IMR-90 (cell line): ENCODE measurements at regions not wholly inside any gene's neighbourhood (a gene's known extent, or its start where the extent isn't known, plus 50 kb on each side); places are given as distances from the start of the nearest gene placed in this dataset.

Source experiments
- ATAC-seq: fragments of 200-7000 bp; cut with Tn5 transposase; 2 replicates; pipeline ENCODE4 v1.9.1; 2020; ENCODE audit warnings: low read depth, mild to moderate bottlenecking, moderate library complexity
- BruUV-seq: library from RNA; stranded (reverse); fragments of 400-500 nt; replicated peaks from 2 replicates; lab custom pipeline; 2021; lab: Mats Ljungman, UMichigan
- CTCF ChIA-PET: fragments of 300-600 bp; formaldehyde crosslinking; extraction: SDS; loops from one replicate; lab custom pipeline; 2021; ENCODE audit warnings: antibody characterized with exemption; lab: Yijun Ruan, JAX
- POLR2A ChIA-PET: fragments of 300-600 bp; sonication (Branson Sonifier 250); formaldehyde crosslinking; loops from one replicate; lab custom pipeline; 2022; ENCODE audit warnings: antibody characterized with exemption; ENCODE audit not compliant: unreplicated experiment; lab: Charles Lee
- DNase-seq: peaks from one replicate; pipeline ENCODE4 v3.0.0; 2013
- H2AFZ ChIP-seq: replicated peaks from 2 replicates; pipeline ENCODE3; 2013; ENCODE audit warnings: low read length, mild to moderate bottlenecking; ENCODE audit not compliant: poor library complexity
- H2AK5ac ChIP-seq: 2 replicates; pipeline ENCODE4 v1.6.1; 2013; ENCODE audit warnings: low read depth, low read length, inconsistent platforms
- H2AK9ac ChIP-seq: replicated peaks from 2 replicates; pipeline ENCODE3; 2013; ENCODE audit warnings: mild to moderate bottlenecking, low read depth, low read length, moderate library complexity; ENCODE audit not compliant: poor library complexity
- H2BK120ac ChIP-seq: 2 replicates; pipeline ENCODE4 v1.6.1; 2013; ENCODE audit warnings: low read depth, low read length, inconsistent platforms
- H2BK15ac ChIP-seq: 3 replicates; pipeline ENCODE4 v1.6.1; 2013; ENCODE audit warnings: low read depth, low read length, inconsistent platforms
- H2BK20ac ChIP-seq: 2 replicates; pipeline ENCODE4 v1.6.1; 2013; ENCODE audit warnings: low read depth, mild to moderate bottlenecking, inconsistent platforms, low read length, moderate library complexity
- H2BK5ac ChIP-seq: 2 replicates; pipeline ENCODE4 v1.6.1; 2013; ENCODE audit warnings: mild to moderate bottlenecking, low read depth, low read length, inconsistent platforms; ENCODE audit not compliant: poor library complexity, severe bottlenecking
- H3K14ac ChIP-seq: replicated peaks from 2 replicates; pipeline ENCODE4 v1.6.1; 2013; ENCODE audit warnings: low read depth, low read length, inconsistent platforms
- H3K18ac ChIP-seq: 2 replicates; pipeline ENCODE4 v1.6.1; 2013; ENCODE audit warnings: low read depth, low read length, control low read depth
- H3K23ac ChIP-seq: 2 replicates; pipeline ENCODE4 v1.6.1; 2013; ENCODE audit warnings: low read depth, low read length, inconsistent platforms
- H3K27ac ChIP-seq: 2 replicates; pipeline ENCODE4 v1.5.1; 2013; ENCODE audit warnings: mild to moderate bottlenecking, control low read depth, low read length; ENCODE audit not compliant: insufficient read depth
- H3K27me3 ChIP-seq: 2 replicates; pipeline ENCODE4 v1.6.1; 2013; ENCODE audit warnings: low read length; ENCODE audit not compliant: control insufficient read depth, insufficient read depth
- H3K36me3 ChIP-seq: 2 replicates; pipeline ENCODE4 v1.6.1; 2013; ENCODE audit warnings: low read length, mixed read lengths; ENCODE audit not compliant: control insufficient read depth, insufficient read depth
- H3K4ac ChIP-seq: 2 replicates; pipeline ENCODE4 v1.6.1; 2013; ENCODE audit warnings: low read depth, low read length, inconsistent platforms
- H3K4me1 ChIP-seq: 2 replicates; pipeline ENCODE4 v1.6.1; 2013; ENCODE audit warnings: low read length, mixed read lengths; ENCODE audit not compliant: control insufficient read depth, insufficient read depth
- H3K4me2 ChIP-seq: 2 replicates; pipeline ENCODE4 v1.6.1; 2013; ENCODE audit warnings: low read depth, mild to moderate bottlenecking, control low read depth, low read length, moderate library complexity
- H3K4me3 ChIP-seq: 2 replicates; pipeline ENCODE4 v1.5.1; 2013; ENCODE audit warnings: low read depth, mild to moderate bottlenecking, control low read depth, low read length, moderate library complexity; ENCODE audit not compliant: insufficient read depth
- H3K56ac ChIP-seq: 2 replicates; pipeline ENCODE4 v1.6.1; 2013; ENCODE audit warnings: low read length, inconsistent platforms; ENCODE audit not compliant: insufficient read depth; ENCODE audit errors: extremely low read depth
- H3K79me1 ChIP-seq, 2 experiments: 2 replicates each; pipeline ENCODE4 v1.6.1; 2013; ENCODE audit warnings: low read length in 2 of 2, inconsistent platforms in 1 of 2, low read depth in 1 of 2
- H3K9ac ChIP-seq: 2 replicates; pipeline ENCODE4 v1.6.1; 2013; ENCODE audit warnings: low read depth, low read length, control low read depth
- H3K9me1 ChIP-seq: 2 replicates; pipeline ENCODE4 v1.6.1; 2013; ENCODE audit warnings: low read length, inconsistent platforms; ENCODE audit not compliant: insufficient read depth
- H3K9me3 ChIP-seq: 2 replicates; pipeline ENCODE4 v1.6.1; 2013; ENCODE audit warnings: low read length; ENCODE audit not compliant: control insufficient read depth, insufficient read depth
- H4K20me1 ChIP-seq: 2 replicates; pipeline ENCODE4 v1.6.1; 2013; ENCODE audit warnings: low read length, inconsistent platforms; ENCODE audit not compliant: insufficient read depth
- H4K5ac ChIP-seq: 2 replicates; pipeline ENCODE4 v1.6.1; 2013; ENCODE audit warnings: mild to moderate bottlenecking, low read depth, low read length, control low read depth
- H4K8ac ChIP-seq, 2 experiments: 2 replicates each; pipeline ENCODE4 v1.6.1; 2013; ENCODE audit warnings: low read depth in 2 of 2, low read length in 2 of 2, control low read depth in 1 of 2, inconsistent platforms in 1 of 2
- H4K91ac ChIP-seq: 2 replicates; pipeline ENCODE4 v1.6.1; 2013; ENCODE audit warnings: low read depth, low read length, inconsistent platforms; ENCODE audit not compliant: insufficient read depth
- BHLHE40 ChIP-seq: fragments of 150-350 bp; IDR thresholded peaks from 2 replicates; pipeline ENCODE4 v1.6.1; 2016; ENCODE audit warnings: mild to moderate bottlenecking, low read depth, low read length
- CEBPB ChIP-seq: IDR thresholded peaks from 2 replicates; pipeline ENCODE4 v1.6.1; 2012; ENCODE audit warnings: low read depth, low read length, improper control_type of control experiment
- CHD1 ChIP-seq: IDR thresholded peaks from 2 replicates; pipeline ENCODE4 v1.6.1; 2012; ENCODE audit warnings: low read depth, low read length, improper control_type of control experiment
- FOS ChIP-seq: fragments of 150-350 bp; IDR thresholded peaks from 2 replicates; pipeline ENCODE4 v1.6.1; 2016; ENCODE audit warnings: low read depth, low read length
- MAZ ChIP-seq: IDR thresholded peaks from 2 replicates; pipeline ENCODE4 v1.6.1; 2012; ENCODE audit warnings: low read depth, mild to moderate bottlenecking, low read length, improper control_type of control experiment, moderate library complexity, borderline replicate concordance
- MXI1 ChIP-seq: IDR thresholded peaks from 2 replicates; pipeline ENCODE4 v1.6.1; 2012; ENCODE audit warnings: low read depth, mild to moderate bottlenecking, low read length, moderate library complexity, borderline replicate concordance
- NFE2L2 ChIP-seq: fragments of 150-350 bp; IDR thresholded peaks from 2 replicates; pipeline ENCODE4 v1.6.1; 2016; ENCODE audit warnings: low read depth, mild to moderate bottlenecking, low read length
- POLR2A ChIP-seq: IDR thresholded peaks from 2 replicates; pipeline ENCODE4 v1.6.1; 2012; ENCODE audit warnings: mild to moderate bottlenecking, low read depth, low read length
- RAD21 ChIP-seq: IDR thresholded peaks from 2 replicates; pipeline ENCODE4 v1.6.1; 2012; ENCODE audit warnings: low read length, improper control_type of control experiment
- RCOR1 ChIP-seq: IDR thresholded peaks from 2 replicates; pipeline ENCODE4 v1.6.1; 2012; ENCODE audit warnings: mild to moderate bottlenecking, low read length, improper control_type of control experiment; ENCODE audit not compliant: insufficient replicate concordance
- RFX5 ChIP-seq: IDR thresholded peaks from 2 replicates; pipeline ENCODE4 v1.8.0; 2012; ENCODE audit warnings: low read depth, mild to moderate bottlenecking, low read length, moderate library complexity
- SMC3 ChIP-seq: fragments of 150-350 bp; IDR thresholded peaks from 2 replicates; pipeline ENCODE4 v1.6.1; 2016; ENCODE audit warnings: low read depth, mild to moderate bottlenecking, antibody characterized with exemption, low read length, moderate library complexity
- WGBS, 2 experiments: methylation state at CpG; one replicate each; pipeline versions ENCODE4 v1.1.5 to v1.1.7; 2013; ENCODE audit warnings: missing lambda C conversion rate in 2 of 2; ENCODE audit not compliant: insufficient read length in 1 of 2; ENCODE audit errors: extremely low coverage in 2 of 2; 5-methylcytosine and 5-hydroxymethylcytosine counted together
- dilution Hi-C: fragments of 300-500 bp; cut with HindIII; formaldehyde crosslinking; loops from one replicate; pipeline ENCODE4 v1.14.3; 2018; ENCODE audit warnings: low sequenced_read_pairs; ENCODE audit not compliant: unreplicated experiment
- in situ Hi-C: fragments of 300-500 bp; cut with MboI; formaldehyde crosslinking; loops from 3 replicates; pipeline ENCODE4 v1.14.3; 2019; ENCODE audit warnings: low sequenced_read_pairs, inconsistent platforms, mixed read lengths
- intact Hi-C: fragments of 100-400 bp; cut with micrococcal nuclease; formaldehyde crosslinking; loops from 2 replicates; pipeline ENCODE4 v1.10.0; 2022
- TF ChIP-seq, protein P1 (sequence below): fragments of 150-350 bp; IDR thresholded peaks from 2 replicates; pipeline ENCODE4 v1.6.1; 2017; ENCODE audit warnings: mild to moderate bottlenecking, antibody characterized with exemption, low read length, low read depth

DNA sequence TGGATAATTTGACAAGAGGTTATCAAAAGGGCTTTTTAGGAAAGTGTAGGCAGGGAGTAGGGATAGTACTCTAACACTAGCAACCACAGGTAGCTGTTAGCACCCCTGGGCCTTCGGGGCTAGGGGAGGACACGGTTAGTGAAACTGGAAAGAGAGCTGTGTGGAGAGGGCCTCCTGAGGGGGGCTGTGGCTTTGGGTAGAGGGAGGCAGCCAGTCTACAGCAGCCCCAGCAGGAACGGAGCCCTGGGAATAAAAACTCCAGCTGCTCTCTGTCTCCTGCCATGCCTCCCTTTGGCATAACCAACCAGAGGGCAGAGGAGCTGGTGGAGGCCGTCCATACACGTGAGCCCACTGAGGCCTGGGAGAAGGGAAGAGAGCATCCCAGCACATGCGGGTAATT, 223.2 kb downstream of the FOXD2 start:
- CTCF ChIA-PET, result no interaction called here
- H3K4me2 ChIP-seq, result no peak overlapping the region
- H3K18ac ChIP-seq, result no peak overlapping the region
- H4K20me1 ChIP-seq, result no peaks in the 10 kb centered on the region
- H3K9ac ChIP-seq, result no peak overlapping the region
- in situ Hi-C loops (no loop called here), intact Hi-C loops (no loop called here), dilution Hi-C loops (no loop called here)
- no peak for TF ChIP-seq FOS
- TF ChIP-seq SMC3, result no peak
- no peak for TF ChIP-seq RCOR1
- no peak for TF ChIP-seq RFX5
- no peak for TF ChIP-seq BHLHE40
- no peak for TF ChIP-seq CHD1
- no peak for TF ChIP-seq MAZ
- TF ChIP-seq NFE2L2, result no peak
- no peak for TF ChIP-seq POLR2A
- TF ChIP-seq, protein P1, sequence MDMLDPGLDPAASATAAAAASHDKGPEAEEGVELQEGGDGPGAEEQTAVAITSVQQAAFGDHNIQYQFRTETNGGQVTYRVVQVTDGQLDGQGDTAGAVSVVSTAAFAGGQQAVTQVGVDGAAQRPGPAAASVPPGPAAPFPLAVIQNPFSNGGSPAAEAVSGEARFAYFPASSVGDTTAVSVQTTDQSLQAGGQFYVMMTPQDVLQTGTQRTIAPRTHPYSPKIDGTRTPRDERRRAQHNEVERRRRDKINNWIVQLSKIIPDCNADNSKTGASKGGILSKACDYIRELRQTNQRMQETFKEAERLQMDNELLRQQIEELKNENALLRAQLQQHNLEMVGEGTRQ, result no peak
- TF ChIP-seq MXI1, result no peak
- TF ChIP-seq CEBPB, result no peak
- TF ChIP-seq RAD21, result no peak
- H2AFZ ChIP-seq, result no peak overlapping the region
- H3K79me1 ChIP-seq, result no peaks in the 10 kb centered on the region
- no peak overlapping the region for H2BK5ac ChIP-seq
- no peak overlapping the region for H4K91ac ChIP-seq
- no peak overlapping the region for H3K4ac ChIP-seq
- no peak overlapping the region for H4K5ac ChIP-seq
- no peak overlapping the region for H3K27ac ChIP-seq
- H4K8ac ChIP-seq, result no peak overlapping the region
- no peak overlapping the region for H2BK120ac ChIP-seq
- no CpG with 5 or more reads among the region's 6 CpGs for WGBS, 2 experiments
- no peaks in the 10 kb centered on the region; the same call in 1 of the 2 replicates for H3K9me1 ChIP-seq
- H3K14ac ChIP-seq, result no peak overlapping the region
- no peaks in the 10 kb centered on the region for H3K4me1 ChIP-seq
- no peak overlapping the region for H2AK9ac ChIP-seq
- H2BK20ac ChIP-seq, result no peak overlapping the region
- no TSS peak for BruUV-seq
- H3K9me3 ChIP-seq, result no peaks in the 10 kb centered on the region
- H3K27me3 ChIP-seq, result no peaks in the 10 kb centered on the region
- H3K56ac ChIP-seq, result no peak overlapping the region
- DNase-seq (no peak), ATAC-seq (no peak)
- H2AK5ac ChIP-seq, result no peak overlapping the region
- no peak overlapping the region for H3K23ac ChIP-seq
- POLR2A ChIA-PET, result no interaction called here
- H3K36me3 ChIP-seq, result no peaks in the 10 kb centered on the region
- no peak overlapping the region for H3K4me3 ChIP-seq
- H2BK15ac ChIP-seq, result no peak overlapping the region
